HG03520 (cell line): ENCODE measurements at regions not wholly inside any gene's neighbourhood (a gene's known extent, or its start where the extent isn't known, plus 50 kb on each side); places are given as distances from the start of the nearest gene placed in this dataset.

Experiments
- ATAC-seq: cut with Tn5 transposase; IDR thresholded peaks from one replicate; pipeline ENCODE4 v1.9.1; 2021; ENCODE audit warnings: mild to moderate bottlenecking, moderate library complexity; ENCODE audit not compliant: unreplicated experiment

DNA sequence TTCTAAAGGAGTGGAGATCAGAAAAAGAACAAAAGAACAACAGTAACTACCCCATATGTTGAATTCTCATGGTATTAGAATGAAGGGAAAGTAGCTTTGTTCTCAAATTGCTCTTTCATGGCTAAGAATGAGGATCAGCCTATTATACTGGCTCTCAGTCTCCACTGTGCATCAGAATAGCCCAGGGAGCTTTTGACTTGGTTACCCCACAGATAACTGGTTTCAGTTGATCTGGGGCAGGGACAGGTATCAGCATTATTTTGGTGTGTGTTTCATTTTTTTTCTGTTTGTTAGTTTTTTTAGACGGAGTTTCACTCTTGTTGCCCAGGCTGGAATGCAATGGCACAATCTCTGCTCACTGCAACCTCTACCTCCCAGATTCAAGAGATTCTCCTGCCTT, 311.7 kb upstream of the TLE3 start:
- no peak for ATAC-seq

DNA sequence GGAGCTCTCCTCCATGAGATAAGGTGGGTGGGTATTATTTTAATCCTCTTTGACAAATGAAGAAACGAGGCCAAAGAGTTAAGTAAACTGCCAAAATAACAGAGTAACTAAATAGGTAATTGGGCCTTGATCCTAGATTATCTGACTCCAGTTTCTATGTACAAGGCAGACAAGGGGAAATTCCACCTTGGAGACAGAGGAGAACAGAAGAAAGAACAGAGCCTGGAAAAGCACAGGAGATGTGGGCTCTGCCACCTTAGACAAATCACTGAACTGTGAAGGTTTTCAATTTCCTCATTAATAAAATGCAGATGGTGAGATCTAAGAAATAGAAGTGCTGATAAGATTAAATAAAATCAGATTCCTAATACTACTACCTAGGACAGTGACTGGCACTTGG, 310.2 kb upstream of the TLE3 start:
- ATAC-seq, result no peak

DNA sequence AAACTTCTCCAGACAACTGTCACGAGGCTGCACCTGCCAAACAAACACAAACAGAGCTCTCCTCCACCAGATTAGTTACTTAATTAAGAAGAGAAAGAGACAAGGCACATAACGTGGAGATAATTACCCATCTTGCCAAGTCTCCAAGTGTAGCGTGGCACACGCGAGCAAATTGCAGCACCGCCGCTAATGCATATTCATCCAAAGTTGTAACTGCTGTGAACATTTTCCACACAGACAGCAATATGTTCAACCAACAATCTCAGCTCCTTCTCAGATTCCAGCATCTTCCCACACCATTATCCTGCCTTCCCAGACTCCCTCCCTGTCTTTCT, 309.6 kb upstream of the TLE3 start:
- ATAC-seq, result no peak

DNA sequence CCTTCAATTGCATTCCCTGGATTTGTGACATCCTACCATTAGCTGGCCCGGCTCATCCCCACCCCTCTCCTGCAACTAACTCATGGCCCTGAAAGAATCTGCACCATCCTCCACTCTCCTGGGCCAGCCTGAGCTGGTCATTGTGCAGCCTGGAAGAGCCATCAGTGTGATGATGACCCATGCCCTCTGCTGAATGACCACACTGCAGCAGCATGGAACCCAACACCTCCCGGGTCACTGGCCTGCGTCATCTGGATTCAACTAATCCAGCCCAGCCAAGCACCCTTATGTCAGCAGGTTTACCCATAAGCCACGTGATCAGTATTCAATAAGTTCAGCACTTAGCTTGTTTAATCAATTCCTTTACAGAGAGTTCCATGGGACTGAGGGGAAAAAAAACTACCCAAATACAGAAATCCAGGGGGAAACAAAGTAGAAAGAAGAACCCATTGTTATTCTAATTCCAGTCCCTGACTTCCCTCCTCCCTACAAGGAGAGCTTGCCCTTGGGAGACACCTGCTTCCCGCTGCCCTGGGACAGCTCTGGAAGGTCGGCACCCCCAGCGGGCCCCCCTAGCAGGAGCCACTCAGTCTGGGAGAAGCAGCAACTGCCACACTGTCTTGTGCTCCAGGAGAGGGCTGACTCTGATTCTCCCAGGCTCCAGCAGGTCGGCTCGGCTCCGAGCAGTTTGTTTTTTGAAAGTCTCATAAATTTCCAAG, 309.1 kb upstream of the TLE3 start:
- no peak for ATAC-seq

DNA sequence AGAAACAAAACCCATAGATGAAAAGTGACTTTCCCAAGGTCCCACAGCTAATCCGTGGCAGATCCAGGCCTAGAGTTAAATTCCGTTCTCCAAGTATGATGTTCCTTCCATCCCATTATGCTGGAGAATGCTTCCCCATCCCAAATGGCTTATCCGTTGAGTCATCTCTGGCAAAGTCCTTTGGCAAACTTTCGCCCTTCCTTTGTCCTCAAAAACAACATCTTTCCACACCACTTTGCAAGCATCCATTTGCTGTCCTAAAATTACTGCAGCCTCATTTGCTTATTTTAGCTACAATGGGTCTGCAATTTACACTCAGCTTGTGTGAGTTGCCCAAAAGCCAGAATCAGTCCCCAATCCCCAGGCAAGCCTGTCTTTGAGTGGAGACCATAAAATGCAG, 304.0 kb upstream of the TLE3 start:
- ATAC-seq, result no peak

DNA sequence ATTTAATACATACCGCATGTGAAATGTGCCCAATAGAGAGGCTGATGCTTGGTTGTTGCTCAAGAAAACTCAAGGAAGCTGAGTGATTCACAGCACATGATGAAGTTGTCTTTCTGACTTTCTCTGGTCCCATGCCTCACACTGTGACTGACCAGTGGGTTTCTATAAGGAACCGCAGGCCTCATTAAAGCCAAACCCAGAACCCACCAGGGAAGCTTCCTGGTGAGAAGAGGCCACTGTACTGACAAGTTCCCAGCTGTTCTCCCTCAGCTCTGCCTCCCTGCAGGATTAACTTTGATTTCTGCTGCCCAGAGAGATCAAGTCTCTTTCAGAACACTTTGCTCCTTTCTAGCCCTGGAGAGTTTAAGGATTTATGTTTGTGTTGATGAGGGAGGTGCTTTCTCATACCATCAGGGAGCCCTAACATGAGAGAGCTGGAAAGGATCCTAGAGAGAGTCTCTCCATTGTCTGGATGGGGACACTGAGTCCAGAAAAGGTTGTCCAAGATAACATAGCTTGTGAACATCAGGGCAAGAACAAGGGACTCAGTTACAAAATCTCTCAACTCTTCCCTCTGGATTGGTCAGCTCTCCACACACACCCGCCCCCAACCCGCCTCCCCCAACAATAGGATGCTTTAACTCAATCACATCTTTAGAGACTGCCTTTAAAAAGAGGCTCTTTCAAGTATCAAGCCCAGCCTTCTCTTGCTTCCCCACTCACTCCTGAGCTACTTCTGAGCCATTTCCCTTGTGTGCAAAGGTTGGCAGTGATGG, 303.2 kb upstream of the TLE3 start:
- ATAC-seq, result no peak

DNA sequence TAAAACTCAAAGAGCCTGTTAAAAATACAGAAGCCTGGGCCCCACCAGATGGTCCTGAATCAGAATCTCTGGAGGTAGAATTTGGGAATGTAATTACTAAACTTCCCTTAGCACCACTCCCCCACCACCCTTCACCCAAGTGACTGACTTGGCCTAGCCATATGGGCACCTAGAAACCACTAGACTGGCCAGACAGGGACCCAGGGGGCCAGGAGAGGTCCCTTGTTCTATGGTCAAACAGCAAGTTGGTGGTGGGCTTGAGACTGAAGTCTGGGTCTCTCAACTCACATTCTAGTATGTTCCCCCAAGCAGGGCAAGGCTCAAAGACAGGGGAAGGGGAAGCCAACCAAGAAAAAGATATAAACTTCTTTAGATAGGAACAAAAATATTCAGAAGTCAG, 301.5 kb upstream of the TLE3 start:
- no peak for ATAC-seq

DNA sequence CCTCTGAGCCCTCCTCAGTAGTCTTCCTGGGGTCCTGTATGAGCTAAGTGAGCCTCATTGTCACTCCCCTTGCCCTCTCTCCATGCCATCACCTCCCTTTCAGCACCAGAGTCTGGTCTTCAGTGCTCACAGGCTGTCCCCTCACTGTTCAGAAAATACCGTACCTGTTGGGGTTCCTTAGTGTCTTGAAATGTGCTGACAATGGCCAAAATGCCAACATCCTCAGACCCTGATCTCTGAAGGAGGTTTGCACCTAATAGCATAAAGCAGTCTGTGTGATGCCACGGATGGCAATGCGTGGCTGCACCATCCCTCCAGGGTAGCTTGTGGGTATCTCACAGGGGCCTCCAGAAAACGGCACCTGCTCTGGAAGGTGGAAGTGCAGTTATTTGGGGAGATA, 301.0 kb upstream of the TLE3 start:
- no peak for ATAC-seq

DNA sequence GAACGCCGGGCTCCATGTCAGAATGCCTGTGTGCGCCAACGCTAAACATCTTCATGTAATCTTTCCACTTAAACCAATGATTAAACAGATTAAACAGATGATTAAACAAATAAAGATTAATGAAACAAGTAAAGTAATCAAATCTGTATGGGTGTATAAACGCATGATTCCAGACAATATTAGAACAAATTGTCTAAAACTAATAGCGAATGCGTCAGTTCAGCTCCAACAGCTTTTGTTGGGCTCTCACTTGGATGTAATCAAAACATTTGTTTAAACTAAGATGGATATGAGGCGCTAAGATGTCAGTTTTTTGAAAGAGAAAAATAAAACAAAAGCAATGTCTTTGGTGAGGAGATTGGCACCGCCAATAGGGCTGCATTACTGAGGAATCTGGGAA, 299.1 kb upstream of the TLE3 start:
- ATAC-seq, result no peak

DNA sequence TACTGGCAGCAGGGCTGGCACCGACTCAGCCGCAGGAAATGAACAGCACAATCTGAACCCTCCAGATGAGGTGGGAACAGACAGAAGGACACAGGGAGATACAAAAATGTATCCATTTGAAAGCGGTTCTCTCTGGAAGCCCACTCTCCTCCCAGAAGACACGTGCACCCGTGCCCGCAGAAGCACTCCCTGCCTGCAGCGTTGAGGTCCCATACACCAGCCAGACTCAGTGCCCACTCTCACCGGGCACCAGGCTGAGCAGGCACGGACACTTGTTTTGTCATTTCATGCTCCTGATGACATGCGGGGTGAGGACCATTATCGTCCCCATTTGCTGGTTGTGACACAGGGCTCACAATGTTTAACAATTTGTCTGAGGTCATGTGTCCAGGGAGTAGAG, 297.4 kb upstream of the TLE3 start:
- ATAC-seq, result no peak

DNA sequence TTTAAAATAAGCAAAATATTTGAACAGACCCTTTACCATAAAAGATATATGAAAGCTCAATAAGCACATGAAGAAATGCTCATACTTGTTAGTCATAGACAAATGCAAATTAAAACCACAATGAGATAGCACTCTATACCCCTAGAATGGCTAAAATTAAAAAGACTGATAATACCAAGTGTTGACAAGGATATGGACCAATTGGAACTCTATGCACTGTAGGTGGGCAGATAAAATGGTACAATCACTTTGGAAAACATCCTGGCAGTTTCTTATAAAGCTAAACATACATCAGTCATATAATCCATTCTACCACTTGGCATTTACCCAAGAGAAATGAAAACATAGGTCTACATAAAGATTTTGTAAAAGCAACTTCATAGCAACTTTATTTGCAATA, 293.0 kb upstream of the TLE3 start:
- ATAC-seq, result no peak

DNA sequence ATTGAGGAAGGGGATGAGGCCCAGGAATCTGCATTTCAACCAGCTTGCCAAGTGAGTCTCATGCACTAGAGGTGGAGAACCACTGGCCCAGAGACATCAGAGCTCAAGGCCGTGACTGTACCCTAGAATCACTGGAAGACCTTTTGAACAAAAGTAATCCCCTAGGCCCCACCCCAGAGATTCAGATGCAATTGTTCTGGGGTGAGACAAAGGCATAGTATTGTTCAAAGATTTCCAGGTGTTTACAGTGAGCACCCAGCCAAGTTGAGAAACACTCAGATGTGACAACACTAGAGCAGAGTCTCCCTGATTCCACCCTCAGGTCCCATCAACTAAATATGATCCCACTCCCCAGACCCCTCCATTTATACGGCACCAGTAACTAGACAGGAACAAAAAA, 290.3 kb upstream of the TLE3 start:
- ATAC-seq, result no peak

DNA sequence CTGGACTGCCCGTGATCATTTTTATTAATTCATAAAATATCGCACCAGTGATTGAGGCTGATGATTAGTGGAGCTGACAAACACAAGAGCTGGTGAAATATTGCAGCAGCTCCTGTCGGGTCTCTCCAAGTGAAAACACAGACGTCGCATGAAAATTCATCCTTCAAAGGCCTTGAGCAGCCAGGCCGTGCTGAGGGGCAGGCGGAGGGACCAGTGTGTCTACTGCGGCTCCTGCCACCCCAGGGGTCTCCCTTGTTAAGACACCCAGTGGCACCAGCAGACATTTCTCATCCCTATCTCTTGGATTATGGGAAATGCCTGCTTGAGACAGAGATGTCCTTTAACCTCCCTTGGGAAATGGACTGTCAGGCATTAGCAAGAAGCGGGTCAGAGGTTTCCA, 289.4 kb upstream of the TLE3 start:
- no peak for ATAC-seq

DNA sequence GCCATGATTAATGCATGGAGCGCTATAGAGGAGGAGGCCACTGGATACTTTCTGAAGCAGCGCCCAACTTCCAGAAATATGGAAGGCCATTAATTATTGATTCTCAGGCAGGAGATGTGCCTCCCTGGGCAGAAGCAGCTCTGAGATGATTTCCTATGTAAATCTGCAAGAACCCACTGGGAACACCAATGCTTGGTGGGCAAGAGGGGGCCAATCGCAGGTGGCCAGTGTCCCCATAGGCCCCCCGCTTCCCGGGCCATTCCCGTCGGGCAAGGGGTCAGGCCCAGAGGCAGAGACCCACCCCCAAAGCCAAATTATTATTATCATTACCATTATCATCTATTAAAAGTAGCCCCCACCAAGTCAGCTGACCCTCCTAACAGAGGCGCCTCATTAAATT, 288.0 kb upstream of the TLE3 start:
- no peak for ATAC-seq

DNA sequence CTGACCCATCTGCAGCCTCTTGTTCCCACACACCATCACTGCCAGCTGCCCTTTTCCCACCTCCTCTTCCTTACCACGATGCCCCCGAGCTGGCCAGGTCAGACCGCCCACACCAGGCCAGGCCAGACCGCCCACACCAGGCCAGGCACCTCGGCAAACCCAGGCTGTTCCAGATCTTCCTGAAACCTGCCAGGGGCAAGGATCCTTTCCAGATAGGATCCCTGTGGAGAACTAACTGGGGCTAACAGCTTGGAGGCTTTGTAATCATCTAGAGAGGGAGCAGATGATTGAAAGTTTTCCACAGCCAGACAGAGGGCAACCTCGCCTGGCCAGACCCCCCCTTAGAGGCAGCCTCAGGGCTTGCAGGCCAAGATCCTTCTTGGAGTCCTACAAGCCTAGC, 287.3 kb upstream of the TLE3 start:
- no peak for ATAC-seq

DNA sequence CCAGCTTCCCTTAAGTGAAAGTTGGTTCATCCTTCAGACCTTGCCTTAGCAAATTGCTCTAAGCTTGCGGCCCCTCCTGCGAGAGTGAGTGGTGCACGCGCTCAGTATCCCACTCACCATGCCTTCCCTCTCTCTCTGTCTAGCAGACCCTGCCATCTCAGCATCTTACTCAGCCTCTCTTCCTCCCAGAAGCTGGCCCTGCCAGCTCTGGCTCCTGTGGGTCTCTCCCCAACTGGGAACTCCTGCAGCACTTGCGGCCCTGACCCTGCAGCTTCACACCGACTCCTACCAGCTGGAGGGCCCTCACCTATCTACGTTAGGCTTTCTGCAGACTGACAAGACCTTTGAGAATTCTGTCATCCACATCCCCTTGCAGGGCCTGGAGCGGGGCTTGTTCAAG, 286.1 kb upstream of the TLE3 start:
- ATAC-seq, result no peak

DNA sequence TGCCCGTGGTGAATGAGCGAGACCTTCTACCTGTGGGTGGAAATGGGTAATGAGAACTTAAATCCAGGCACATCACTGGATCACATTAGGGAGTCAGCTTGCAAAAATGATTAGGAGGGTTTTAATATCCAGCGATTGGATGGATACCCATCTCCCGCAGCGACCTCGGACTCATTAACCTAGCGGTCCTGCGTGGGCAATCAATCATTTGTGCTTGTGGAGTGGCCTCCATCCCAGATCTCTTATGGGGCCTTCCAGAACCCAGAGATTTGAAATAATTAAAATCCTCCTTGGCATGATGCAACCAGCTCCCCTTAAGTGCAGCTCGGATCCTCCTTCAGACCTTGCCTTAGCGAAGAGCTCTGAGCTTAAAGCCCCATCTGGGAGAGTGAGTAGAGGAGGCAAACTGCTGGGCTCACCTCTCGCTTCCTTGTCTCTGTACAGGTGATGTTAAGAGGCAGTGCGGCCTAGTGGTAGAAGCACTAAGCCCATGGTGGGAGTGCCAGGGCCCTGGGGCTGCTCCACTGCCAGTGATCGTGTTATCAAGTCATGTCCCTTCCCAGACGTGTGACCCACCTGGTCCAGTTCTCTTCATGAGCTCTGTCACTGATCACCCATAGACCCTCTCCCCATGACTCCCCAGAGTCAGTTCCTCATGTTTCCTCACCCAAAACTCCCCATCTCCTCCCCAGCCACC, 285.2 kb upstream of the TLE3 start:
- no peak for ATAC-seq

DNA sequence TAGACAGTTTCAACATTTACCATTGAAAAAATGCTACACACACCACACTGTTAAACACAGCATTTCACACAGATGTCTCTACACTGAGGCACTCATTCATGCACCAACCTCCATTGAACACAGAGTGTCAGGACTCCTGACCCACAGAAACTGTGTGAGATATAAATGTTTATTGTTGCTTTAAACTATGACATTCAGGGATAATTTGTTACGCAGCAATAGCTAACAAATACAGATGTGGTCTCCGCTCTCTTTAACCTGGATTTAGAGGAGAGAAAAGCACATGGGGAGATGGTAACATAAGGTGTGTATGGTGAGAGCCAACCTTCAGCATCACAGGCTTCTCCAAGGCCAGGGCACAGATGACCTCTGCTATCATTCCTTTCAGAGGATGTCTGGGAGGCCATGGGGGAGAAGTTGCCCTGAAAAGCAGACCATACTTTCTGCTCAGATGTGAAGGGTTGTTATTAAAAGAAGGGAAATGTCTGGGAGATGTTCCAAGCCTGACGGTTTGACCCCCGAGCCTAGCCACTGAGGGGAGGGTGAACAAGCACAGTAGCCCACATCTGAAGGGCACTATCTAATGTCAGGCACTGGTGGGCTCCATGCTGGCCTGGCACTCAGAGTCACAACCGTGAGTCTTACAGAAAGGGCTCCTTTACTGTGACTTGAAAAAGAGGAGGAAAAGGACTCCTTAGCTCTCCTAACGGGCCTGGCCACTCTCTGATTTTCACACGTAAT, 284.5 kb upstream of the TLE3 start:
- ATAC-seq, result no peak

DNA sequence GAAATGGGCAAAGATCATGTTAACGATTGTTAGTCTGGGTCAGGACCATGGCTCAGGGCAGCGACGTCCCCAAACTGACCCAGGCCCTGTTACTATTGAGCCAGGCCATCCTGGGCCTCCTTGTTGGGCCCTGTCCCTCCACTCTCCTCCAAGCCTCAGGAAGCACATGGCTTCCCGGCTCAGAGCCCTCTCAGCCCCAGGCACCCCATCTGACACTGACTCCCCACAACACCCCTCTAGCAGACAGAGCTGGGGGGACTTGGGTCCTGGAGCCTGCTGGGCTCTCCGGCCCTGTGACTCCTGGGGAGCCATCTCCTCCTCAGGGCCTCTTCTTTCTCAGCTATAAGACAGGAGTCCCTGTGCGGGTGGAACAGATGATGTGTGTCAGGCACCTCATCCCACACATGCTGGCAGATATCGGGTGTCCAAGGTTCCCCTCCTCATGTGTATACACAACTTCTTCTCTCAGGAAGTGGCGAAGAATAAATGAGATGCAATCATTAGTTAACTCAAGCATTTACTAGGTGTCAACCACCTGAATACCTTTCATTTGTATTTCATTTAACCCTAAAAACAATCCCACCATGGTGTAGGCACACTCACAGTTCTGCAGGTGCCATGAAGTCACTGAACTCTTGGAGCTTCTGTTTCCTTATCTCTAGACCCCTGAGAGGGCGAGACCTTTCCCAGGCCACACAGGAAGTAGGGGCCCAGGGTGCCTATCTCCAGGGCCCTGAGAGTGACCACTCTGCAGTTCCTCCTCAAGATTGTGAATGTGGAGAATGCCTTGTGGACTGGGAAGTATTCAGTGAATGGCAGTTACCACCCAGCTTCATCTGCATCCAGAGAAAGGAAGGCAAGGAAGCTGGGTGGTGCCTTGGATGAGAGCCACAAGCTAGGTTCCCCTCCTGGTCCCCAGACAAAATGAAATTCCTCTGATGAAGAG, 282.5 kb upstream of the TLE3 start:
- ATAC-seq, result no peak

DNA sequence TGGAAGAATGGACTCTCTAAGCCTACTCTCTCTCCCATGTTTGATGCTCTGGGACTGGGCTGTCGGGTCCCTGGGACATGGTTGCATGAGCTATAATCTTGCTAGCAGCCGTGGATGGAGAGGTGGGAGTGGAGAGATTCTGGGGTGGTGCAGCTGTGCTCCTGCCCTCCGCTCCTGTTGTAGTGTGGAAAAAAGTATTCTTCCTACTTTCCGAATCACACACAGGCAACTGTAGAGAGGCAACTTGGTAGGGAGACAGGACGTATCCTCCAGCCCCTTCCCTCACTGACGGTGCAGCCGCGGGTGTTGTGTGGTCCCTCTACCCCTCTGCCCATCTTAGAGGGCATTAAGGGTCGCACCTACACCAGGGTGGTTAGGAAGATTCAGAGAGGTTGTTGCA, 281.4 kb upstream of the TLE3 start:
- no peak for ATAC-seq
